Ishikawa (cell line): ENCODE measurements at regions not wholly inside any gene's neighbourhood (a gene's known extent, or its start where the extent isn't known, plus 50 kb on each side); places are given as distances from the start of the nearest gene placed in this dataset.

ENCODE experiments used
- CEBPB ChIP-seq: IDR thresholded peaks from 2 replicates; pipeline ENCODE4 v1.6.1; 2012
- CREB1 ChIP-seq: IDR thresholded peaks from 2 replicates; pipeline ENCODE4 v1.6.1; 2012; ENCODE audit warnings: low read depth
- EGR1 ChIP-seq: IDR thresholded peaks from 2 replicates; pipeline ENCODE4 v1.6.1; 2012
- EP300 ChIP-seq: IDR thresholded peaks from 2 replicates; pipeline ENCODE4 v1.6.1; 2012; ENCODE audit warnings: borderline replicate concordance
- FOXM1 ChIP-seq: IDR thresholded peaks from 2 replicates; pipeline ENCODE4 v1.6.1; 2012; ENCODE audit warnings: low read depth, borderline replicate concordance
- NFIC ChIP-seq: IDR thresholded peaks from 2 replicates; pipeline ENCODE4 v1.6.1; 2012
- RAD21 ChIP-seq: IDR thresholded peaks from 2 replicates; pipeline ENCODE4 v1.6.1; 2012; ENCODE audit warnings: low read depth
- TAF1 ChIP-seq: IDR thresholded peaks from 2 replicates; pipeline ENCODE4 v1.6.1; 2012; ENCODE audit warnings: low read depth, mild to moderate bottlenecking
- TCF12 ChIP-seq: IDR thresholded peaks from 2 replicates; pipeline ENCODE4 v1.6.1; 2012; ENCODE audit warnings: low read depth
- TEAD4 ChIP-seq: IDR thresholded peaks from 2 replicates; pipeline ENCODE4 v1.6.1; 2012
- YY1 ChIP-seq: IDR thresholded peaks from 2 replicates; pipeline ENCODE4 v1.6.1; 2012; ENCODE audit warnings: low read depth
- ZBTB7A ChIP-seq: IDR thresholded peaks from 2 replicates; pipeline ENCODE4 v1.6.1; 2012; ENCODE audit warnings: low read depth
- TF ChIP-seq, protein P1 (sequence below): IDR thresholded peaks from 2 replicates; pipeline ENCODE4 v1.6.1; 2012; ENCODE audit warnings: low read depth, mild to moderate bottlenecking
- TF ChIP-seq, protein P2 (sequence below): IDR thresholded peaks from 2 replicates; pipeline ENCODE4 v1.6.1; 2012
- TF ChIP-seq, protein P3 (sequence below): IDR thresholded peaks from 2 replicates; pipeline ENCODE4 v1.6.1; 2012

DNA sequence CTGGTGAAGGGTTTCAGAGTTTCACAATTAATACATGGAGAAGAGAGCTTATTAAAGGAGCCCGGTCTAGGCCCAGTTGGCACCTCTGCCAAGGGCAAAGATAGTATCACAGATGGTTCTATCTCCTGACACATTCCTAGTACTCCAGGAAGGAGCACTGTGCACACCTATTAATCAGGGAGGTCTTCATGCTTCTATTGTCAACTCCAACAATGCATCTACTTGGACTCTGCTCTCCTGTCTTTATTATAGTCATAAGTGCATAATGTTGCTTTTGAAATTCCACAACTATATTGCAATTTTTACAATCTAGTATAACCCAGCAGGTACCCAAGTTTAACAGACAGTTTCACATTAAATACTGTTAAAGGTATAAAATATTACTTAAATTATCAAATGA is 174.5 kb upstream of the TSC22D1 start:
- TF ChIP-seq TAF1: no peak
- no peak for TF ChIP-seq TEAD4
- TF ChIP-seq, protein P1, sequence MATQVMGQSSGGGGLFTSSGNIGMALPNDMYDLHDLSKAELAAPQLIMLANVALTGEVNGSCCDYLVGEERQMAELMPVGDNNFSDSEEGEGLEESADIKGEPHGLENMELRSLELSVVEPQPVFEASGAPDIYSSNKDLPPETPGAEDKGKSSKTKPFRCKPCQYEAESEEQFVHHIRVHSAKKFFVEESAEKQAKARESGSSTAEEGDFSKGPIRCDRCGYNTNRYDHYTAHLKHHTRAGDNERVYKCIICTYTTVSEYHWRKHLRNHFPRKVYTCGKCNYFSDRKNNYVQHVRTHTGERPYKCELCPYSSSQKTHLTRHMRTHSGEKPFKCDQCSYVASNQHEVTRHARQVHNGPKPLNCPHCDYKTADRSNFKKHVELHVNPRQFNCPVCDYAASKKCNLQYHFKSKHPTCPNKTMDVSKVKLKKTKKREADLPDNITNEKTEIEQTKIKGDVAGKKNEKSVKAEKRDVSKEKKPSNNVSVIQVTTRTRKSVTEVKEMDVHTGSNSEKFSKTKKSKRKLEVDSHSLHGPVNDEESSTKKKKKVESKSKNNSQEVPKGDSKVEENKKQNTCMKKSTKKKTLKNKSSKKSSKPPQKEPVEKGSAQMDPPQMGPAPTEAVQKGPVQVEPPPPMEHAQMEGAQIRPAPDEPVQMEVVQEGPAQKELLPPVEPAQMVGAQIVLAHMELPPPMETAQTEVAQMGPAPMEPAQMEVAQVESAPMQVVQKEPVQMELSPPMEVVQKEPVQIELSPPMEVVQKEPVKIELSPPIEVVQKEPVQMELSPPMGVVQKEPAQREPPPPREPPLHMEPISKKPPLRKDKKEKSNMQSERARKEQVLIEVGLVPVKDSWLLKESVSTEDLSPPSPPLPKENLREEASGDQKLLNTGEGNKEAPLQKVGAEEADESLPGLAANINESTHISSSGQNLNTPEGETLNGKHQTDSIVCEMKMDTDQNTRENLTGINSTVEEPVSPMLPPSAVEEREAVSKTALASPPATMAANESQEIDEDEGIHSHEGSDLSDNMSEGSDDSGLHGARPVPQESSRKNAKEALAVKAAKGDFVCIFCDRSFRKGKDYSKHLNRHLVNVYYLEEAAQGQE: no peak

DNA sequence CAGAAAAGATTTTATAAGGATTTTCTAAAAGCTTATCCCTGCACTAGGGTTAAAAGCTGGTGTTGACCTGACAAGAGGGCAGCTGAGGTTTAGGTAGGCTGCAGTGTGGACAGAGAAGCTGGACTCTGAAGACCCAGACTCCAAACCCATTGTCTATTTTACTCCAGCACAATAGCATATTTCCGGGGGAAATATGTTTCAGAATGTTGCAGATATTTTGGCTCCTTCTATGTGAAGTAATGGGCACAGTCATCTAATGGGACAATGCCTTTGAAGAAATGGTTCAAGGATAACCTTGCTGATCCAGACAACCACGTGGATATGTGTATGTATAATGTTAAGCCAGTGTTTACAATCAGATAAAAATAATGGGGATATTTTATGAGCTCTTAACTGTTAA is 173.8 kb upstream of the TSC22D1 start:
- TF ChIP-seq YY1 (no peak), CREB1 (no peak), TCF12 (no peak), FOXM1 (no peak), EP300 (no peak), NFIC (no peak), TEAD4 (no peak), EGR1 (no peak), CEBPB (no peak), RAD21 (no peak), TAF1 (no peak), ZBTB7A (no peak)
- TF ChIP-seq, protein P2, sequence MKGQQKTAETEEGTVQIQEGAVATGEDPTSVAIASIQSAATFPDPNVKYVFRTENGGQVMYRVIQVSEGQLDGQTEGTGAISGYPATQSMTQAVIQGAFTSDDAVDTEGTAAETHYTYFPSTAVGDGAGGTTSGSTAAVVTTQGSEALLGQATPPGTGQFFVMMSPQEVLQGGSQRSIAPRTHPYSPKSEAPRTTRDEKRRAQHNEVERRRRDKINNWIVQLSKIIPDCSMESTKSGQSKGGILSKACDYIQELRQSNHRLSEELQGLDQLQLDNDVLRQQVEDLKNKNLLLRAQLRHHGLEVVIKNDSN: no peak
- TF ChIP-seq, protein P1: no peak
- TF ChIP-seq, protein P3, sequence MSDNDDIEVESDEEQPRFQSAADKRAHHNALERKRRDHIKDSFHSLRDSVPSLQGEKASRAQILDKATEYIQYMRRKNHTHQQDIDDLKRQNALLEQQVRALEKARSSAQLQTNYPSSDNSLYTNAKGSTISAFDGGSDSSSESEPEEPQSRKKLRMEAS: no peak

DNA sequence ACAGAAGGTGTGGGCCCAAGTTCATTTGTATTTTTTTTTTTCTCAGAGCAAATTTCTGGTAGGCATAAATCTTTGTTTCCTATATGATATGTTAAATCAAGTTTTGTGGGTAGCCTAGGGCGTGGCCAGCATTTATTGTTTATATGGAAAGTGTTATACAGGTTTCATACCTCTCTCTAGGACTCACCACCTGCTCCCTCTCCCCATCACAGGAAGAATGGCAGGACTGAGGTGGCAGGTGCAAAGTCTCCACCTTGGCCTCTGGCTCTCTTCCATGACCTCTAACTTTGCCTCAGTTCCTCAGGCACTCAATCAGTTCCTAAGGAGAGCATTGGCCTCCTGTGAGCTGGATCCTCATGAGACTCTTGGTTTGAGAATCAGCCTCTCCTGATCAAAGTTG is 172.3 kb upstream of the TSC22D1 start:
- no peak for TF ChIP-seq FOXM1
- TF ChIP-seq, protein P2: no peak
- no peak for TF ChIP-seq YY1
- TF ChIP-seq RAD21: no peak
- no peak for TF ChIP-seq EGR1
- no peak for TF ChIP-seq ZBTB7A
- TF ChIP-seq TAF1: no peak
- no peak for TF ChIP-seq CEBPB
- no peak for TF ChIP-seq EP300
- no peak for TF ChIP-seq TCF12

DNA sequence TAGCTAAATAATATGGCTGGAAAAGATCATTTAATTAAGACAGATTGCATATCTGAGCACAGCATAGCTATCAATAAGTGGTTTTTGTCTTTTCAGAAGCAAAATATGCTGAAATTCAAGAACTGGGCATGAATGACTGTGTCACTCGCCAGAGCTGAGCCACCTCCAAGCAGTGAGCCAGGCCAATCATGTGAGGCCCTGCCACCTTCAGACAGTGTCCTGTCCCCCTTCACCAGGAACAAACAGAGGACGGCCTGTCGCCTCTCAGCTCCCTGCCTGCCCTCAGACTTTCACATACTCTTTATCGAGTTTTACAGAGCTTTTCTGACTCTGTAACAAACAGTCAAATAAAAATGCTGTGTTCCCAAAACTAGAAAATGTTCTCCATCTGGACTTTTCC is 171.0 kb upstream of the TSC22D1 start:
- no peak for TF ChIP-seq CREB1
- no peak for TF ChIP-seq FOXM1
- TF ChIP-seq EP300: no peak
- TF ChIP-seq TAF1: no peak
- TF ChIP-seq YY1: no peak
- no peak for TF ChIP-seq CEBPB
- TF ChIP-seq, protein P1: no peak
- TF ChIP-seq EGR1: no peak
- no peak for TF ChIP-seq RAD21
- no peak for TF ChIP-seq TCF12
- no peak for TF ChIP-seq TEAD4
- TF ChIP-seq ZBTB7A: no peak
- TF ChIP-seq, protein P3: no peak
- no peak for TF ChIP-seq NFIC
- TF ChIP-seq, protein P2: no peak
